ENCODE measurements at regions not wholly inside any gene's neighbourhood (a gene's known extent, or its start where the extent isn't known, plus 50 kb on each side); places are given as distances from the start of the nearest gene placed in this dataset.
"Not testable (repeated sequence)": the region's sequence is repeated elsewhere in the genome, so short reads cannot be mapped to it uniquely, and the experiment has no call there.

- no peak for DNase-seq (ENCODE audit: low read depth)
Measured at GRCh38 chr6:155670655-155671054, 215.0 kb upstream of the NOX3 start.

GRCh38 chr6:155660251-155660977 lies 204.8 kb upstream of the NOX3 start:
- no peak for DNase-seq (ENCODE audit: low read depth)

DNA sequence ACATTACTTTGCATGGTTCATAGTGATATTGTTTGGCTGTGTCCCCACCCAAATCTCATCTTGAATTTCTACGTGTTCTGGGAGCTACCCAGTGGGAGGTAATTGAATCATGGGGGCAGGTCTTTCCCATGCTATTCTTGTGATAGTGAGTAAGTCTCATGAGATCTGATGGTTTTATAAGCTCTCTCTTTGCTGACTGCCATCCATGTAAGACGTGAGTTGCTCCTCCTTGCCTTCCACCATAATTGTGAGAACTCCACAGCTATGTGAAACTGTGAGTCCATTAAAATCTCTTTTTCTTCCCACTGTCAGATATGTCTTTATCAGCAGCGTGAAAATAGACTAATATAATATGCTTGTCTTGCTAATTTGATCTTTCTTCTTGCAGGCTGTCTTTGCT lies 200.4 kb upstream of the NOX3 start:
- DNase-seq (ENCODE audit: low read depth): no peak

GRCh38 chr6:155654474-155654873 lies 198.8 kb upstream of the NOX3 start:
- no peak for DNase-seq (ENCODE audit: low read depth)

- no peak for DNase-seq (ENCODE audit: low read depth)
Measured at GRCh38 chr6:155648301-155648700, 192.7 kb upstream of the NOX3 start.

GRCh38 chr6:155647354-155647753 lies 191.7 kb upstream of the NOX3 start:
- no peak for DNase-seq (ENCODE audit: low read depth)

DNA sequence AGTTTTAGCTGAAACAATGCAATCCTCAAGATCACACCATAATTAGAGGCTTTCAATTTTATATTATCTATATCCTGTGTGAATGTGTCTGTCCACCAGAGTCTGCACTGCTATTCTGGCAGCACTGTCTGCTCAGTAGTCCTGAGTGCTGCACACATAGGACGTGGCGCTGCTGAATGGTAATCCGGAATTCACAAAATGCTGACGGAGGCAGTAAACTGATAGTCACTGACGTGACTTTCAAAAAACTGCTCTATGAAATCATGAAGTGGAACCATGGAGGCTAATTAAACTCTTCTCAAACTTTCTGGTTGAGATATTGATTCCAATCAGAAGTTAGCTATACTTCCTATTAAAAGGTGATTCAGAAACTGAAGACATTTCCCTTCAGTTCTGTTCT lies 190.8 kb upstream of the NOX3 start:
- no peak for DNase-seq (ENCODE audit: low read depth)

DNA sequence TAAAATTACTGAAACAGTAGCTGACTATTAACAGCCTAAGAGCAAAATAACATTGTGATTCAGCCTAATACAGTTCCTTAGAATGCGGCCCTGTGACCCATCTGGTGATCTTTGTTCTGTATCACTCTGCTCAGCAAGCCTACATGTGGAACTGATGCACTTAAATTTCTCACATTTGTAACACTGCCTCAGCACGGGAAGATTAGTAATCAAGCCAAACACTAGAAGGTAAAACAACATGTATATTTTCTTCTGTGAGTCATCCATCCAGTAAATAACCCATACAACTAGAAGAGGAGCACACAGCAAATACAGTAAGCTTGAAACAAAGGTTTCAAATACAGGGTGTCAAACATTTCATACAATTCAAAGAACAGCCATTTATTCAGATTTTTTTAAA lies 189.7 kb upstream of the NOX3 start:
- no peak for DNase-seq (ENCODE audit: low read depth)

DNA sequence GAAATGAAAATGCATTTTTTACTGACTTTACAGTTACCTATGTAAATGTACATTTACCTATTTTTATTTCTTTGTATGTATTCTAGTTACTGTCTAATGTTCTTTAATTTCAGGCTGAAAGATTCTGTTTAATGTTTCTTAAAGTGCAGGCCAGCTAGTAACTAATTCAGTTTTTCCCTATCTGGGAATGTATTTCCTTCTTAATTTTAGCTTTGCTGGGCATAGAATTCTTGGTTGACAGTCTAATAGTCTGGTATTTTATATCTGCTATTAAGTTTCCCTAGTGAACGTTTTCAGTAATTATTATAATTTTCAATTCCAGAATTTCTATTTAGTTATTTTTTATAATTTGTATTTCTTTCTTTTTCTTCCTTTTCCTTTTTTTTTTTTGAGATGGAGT lies 186.0 kb upstream of the NOX3 start:
- DNase-seq (ENCODE audit: low read depth): no peak

GRCh38 chr6:155638200-155638599 lies 182.6 kb upstream of the NOX3 start:
- no peak for DNase-seq (ENCODE audit: low read depth)

- no peak for DNase-seq (ENCODE audit: low read depth)
Measured at GRCh38 chr6:155635416-155635815, 179.8 kb upstream of the NOX3 start.

GRCh38 chr6:155630085-155630484 lies 174.4 kb upstream of the NOX3 start:
- DNase-seq (ENCODE audit: low read depth): no peak

- no peak for DNase-seq (ENCODE audit: low read depth)
Measured at GRCh38 chr6:155629652-155630051, 174.0 kb upstream of the NOX3 start.

GRCh38 chr6:155628306-155628705 lies 172.7 kb upstream of the NOX3 start:
- peak; percentile 6 for DNase-seq (ENCODE audit: low read depth)

GRCh38 chr6:155627722-155628212 lies 172.1 kb upstream of the NOX3 start:
- not testable (repeated sequence) for DNase-seq (ENCODE audit: low read depth)

GRCh38 chr6:155623450-155624178 lies 168.0 kb upstream of the NOX3 start:
- DNase-seq (ENCODE audit: low read depth): no peak

DNA sequence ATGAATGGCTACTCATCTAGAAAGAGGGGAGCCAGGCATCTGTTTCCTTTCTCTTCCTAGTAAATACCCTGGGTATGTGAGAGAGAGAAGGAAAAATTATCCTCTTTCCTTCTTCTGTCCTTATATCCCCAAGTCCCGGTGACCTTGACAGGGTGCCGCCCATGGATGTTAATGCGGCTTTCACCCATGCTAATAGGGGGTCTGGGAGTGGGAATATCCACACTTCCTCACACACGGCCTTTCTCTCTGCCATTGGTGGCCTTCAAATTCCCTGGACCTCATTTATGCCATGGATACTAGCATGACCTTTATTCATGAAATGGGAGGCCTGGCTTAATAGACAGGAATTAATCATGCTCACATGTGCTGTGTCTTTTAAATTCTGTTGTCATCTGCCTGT lies 159.0 kb upstream of the NOX3 start:
- DNase-seq (ENCODE audit: low read depth): no peak

DNA sequence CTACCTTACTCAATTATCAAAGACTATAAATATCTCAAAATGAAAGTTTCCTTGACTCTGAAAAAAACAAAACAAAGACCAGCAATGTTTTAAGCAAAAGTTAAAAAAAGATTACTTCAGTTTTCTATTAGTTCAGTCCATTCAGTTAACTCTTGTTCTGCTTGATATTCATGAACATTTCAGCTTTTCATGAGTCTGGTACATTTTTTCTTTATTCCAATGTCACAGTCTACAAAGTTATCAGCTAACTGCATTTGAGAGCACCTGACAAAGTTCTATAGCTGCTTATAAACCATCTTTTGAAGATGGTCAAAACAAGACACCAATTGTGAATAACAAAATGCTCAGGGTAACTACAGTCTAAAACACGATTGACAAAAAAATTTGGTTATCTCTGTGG lies 156.1 kb upstream of the NOX3 start:
- no peak for DNase-seq (ENCODE audit: low read depth)

- DNase-seq (ENCODE audit: low read depth): no peak
Measured at GRCh38 chr6:155604991-155605390, 149.4 kb upstream of the NOX3 start.

GRCh38 chr6:155599561-155599960 lies 143.9 kb upstream of the NOX3 start:
- no peak for DNase-seq (ENCODE audit: low read depth)

DNA sequence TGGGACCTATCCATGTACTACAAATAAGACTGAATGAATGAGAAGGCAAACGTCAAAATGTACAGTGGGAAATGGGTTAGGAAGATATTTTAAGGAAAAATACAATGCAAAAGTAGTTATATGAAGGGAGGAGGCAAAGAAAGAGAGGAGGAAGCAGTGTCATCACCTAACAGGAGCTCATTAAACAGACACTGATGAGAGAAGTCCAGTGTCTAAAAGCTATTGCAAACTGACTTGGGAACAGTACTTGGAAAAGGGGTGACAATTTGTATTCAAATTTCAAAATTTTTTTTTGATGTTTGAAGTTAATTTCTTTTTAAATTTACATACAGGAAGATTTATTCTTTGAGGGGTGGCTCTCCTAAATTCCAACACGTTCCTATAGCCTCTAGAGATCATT lies 143.5 kb upstream of the NOX3 start:
- DNase-seq (ENCODE audit: low read depth): no peak

GRCh38 chr6:155595284-155595683 lies 139.6 kb upstream of the NOX3 start:
- no peak for DNase-seq (ENCODE audit: low read depth)

DNA sequence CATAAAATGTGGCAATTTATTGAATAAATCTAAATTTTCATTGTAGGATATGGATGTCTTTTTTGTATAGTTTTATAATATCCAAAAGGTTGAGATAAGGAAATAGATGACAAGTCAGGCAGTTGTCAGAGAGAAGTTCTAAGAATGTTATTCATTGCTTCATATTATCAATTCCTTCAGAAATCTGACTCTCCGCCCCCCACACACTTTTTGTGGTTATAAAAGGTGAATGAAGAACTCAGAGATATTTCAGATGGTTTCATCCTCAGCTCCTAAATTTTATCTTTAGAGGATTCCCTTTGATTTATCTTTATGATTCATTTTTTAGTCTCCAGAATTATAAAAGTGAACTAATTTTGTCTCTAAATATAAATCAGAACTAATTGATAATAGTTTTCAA lies 136.1 kb upstream of the NOX3 start:
- no peak for DNase-seq (ENCODE audit: low read depth)

DNA sequence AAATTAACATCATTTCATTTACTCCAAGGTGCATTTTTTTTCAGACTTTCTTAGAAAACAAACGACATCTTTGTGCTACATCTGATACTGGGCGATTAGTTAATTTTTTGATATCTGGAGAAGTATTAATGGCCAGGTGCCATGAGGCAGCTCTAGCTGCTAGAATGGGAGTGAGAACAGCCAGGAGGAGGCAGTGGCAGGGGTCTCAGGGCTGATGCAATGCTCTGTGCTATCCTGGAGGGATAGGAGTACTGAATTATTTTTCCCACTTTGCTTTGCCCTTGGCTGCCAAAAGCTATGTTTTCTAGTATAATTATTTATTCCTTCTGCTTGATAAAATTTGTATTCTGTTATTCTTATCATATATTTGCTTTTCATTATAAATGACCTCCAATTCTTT lies 133.6 kb upstream of the NOX3 start:
- no peak for DNase-seq (ENCODE audit: low read depth)
